Trophoblast cell (in vitro differentiated cells and primary cell): ENCODE measurements at regions not wholly inside any gene's neighbourhood (a gene's known extent, or its start where the extent isn't known, plus 50 kb on each side); places are given as distances from the start of the nearest gene placed in this dataset.
"Not testable (repeated sequence)": the region's sequence is repeated elsewhere in the genome, so short reads cannot be mapped to it uniquely, and the experiment has no call there.

ENCODE experiments used
- DNase-seq, 2 donors: peaks; one replicate each; pipeline ENCODE4 v3.0.0-alpha.2; 2016
- H2AFZ ChIP-seq: 2 replicates; pipeline ENCODE4 v1.6.1; 2013; ENCODE audit warnings: low read length, moderate library complexity, mild to moderate bottlenecking; ENCODE audit not compliant: insufficient read depth, poor library complexity
- H2AK5ac ChIP-seq: 2 replicates; pipeline ENCODE4 v1.6.1; 2013; ENCODE audit warnings: mild to moderate bottlenecking, low read length
- H2BK120ac ChIP-seq: 2 replicates; pipeline ENCODE4 v1.6.1; 2013; ENCODE audit warnings: low read length, mild to moderate bottlenecking, moderate library complexity; ENCODE audit not compliant: insufficient read depth, poor library complexity
- H2BK12ac ChIP-seq: 2 replicates; pipeline ENCODE4 v1.6.1; 2013; ENCODE audit warnings: mild to moderate bottlenecking, low read length, moderate library complexity
- H2BK5ac ChIP-seq: 2 replicates; pipeline ENCODE4 v1.6.1; 2013; ENCODE audit warnings: low read length, low read depth, moderate library complexity, mild to moderate bottlenecking; ENCODE audit not compliant: poor library complexity
- H3K14ac ChIP-seq: 2 replicates; pipeline ENCODE4 v1.6.1; 2013; ENCODE audit warnings: mild to moderate bottlenecking, low read length
- H3K18ac ChIP-seq: 2 replicates; pipeline ENCODE4 v1.6.1; 2013; ENCODE audit warnings: mild to moderate bottlenecking, low read length
- H3K23ac ChIP-seq: 2 replicates; pipeline ENCODE4 v1.6.1; 2013; ENCODE audit warnings: low read length
- H3K27ac ChIP-seq: 2 replicates; pipeline ENCODE4 v1.5.1; 2013; ENCODE audit warnings: low read depth, mild to moderate bottlenecking, inconsistent platforms, low read length, moderate library complexity
- H3K27me3 ChIP-seq: 2 replicates; pipeline ENCODE4 v1.6.1; 2013; ENCODE audit warnings: inconsistent platforms, mild to moderate bottlenecking, low read length, moderate library complexity; ENCODE audit not compliant: insufficient read depth
- H3K36me3 ChIP-seq, 2 experiments: 1 replicate in 1 of 2; 2 replicates in 1 of 2; pipeline ENCODE4 v1.6.1; 2013; ENCODE audit warnings: low read length in 2 of 2, mild to moderate bottlenecking in 2 of 2, moderate library complexity in 1 of 2; ENCODE audit not compliant: insufficient read depth in 2 of 2, control insufficient read depth in 1 of 2
- H3K4ac ChIP-seq: 2 replicates; pipeline ENCODE4 v1.6.1; 2013; ENCODE audit warnings: low read depth, mild to moderate bottlenecking, low read length, moderate library complexity
- H3K4me1 ChIP-seq, 2 experiments: 1 replicate in 1 of 2; 2 replicates in 1 of 2; pipeline ENCODE4 v1.6.1; 2013; ENCODE audit warnings: low read length in 2 of 2, mild to moderate bottlenecking in 2 of 2, moderate library complexity in 1 of 2; ENCODE audit not compliant: insufficient read depth in 2 of 2, control insufficient read depth in 1 of 2
- H3K4me2 ChIP-seq: 2 replicates; pipeline ENCODE4 v1.6.1; 2013; ENCODE audit warnings: inconsistent platforms, mild to moderate bottlenecking, low read length, moderate library complexity
- H3K4me3 ChIP-seq: 2 replicates; pipeline ENCODE4 v1.5.1; 2013; ENCODE audit warnings: mild to moderate bottlenecking, low read depth, low read length, inconsistent platforms
- H3K79me1 ChIP-seq: one replicate; pipeline ENCODE4 v1.6.1; 2013; ENCODE audit warnings: low read length
- H3K79me2 ChIP-seq: 2 replicates; pipeline ENCODE4 v1.6.1; 2013; ENCODE audit warnings: low read length, mild to moderate bottlenecking; ENCODE audit not compliant: control insufficient read depth, insufficient read depth, poor library complexity
- H3K9ac ChIP-seq: 2 replicates; pipeline ENCODE4 v1.6.1; 2013; ENCODE audit warnings: mild to moderate bottlenecking, low read length
- H3K9me3 ChIP-seq: 2 replicates; pipeline ENCODE4 v1.6.1; 2013; ENCODE audit warnings: low read depth, mild to moderate bottlenecking, control low read depth, inconsistent platforms, low read length; ENCODE audit not compliant: insufficient read depth
- H4K12ac ChIP-seq: 2 replicates; pipeline ENCODE4 v1.6.1; 2013; ENCODE audit warnings: low read depth, mild to moderate bottlenecking, low read length, moderate library complexity
- H4K8ac ChIP-seq: 2 replicates; pipeline ENCODE4 v1.6.1; 2013; ENCODE audit warnings: low read depth, mild to moderate bottlenecking, low read length, moderate library complexity
- H4K91ac ChIP-seq: one replicate; pipeline ENCODE4 v1.6.1; 2013; ENCODE audit warnings: low read depth, mild to moderate bottlenecking, low read length, moderate library complexity
- WGBS: extraction: QIAGEN DNeasy Blood & Tissue Kit; methylation state at CpG from one replicate; pipeline ENCODE4 v1.1.7; 2013; ENCODE audit warnings: missing lambda C conversion rate; ENCODE audit not compliant: insufficient read length, insufficient coverage; ENCODE audit errors: extremely low coverage; 5-methylcytosine and 5-hydroxymethylcytosine counted together

GRCh38 chr16:15219679-15220615 is 125.9 kb upstream of the RRN3 start:
- not testable (repeated sequence) for H3K4me1 ChIP-seq, H3K14ac ChIP-seq, H3K27ac ChIP-seq, H3K18ac ChIP-seq, H3K27me3 ChIP-seq, H3K4me2 ChIP-seq, H3K4ac ChIP-seq, H3K79me1 ChIP-seq, H2AFZ ChIP-seq, H3K23ac ChIP-seq, H3K36me3 ChIP-seq, H2AK5ac ChIP-seq, H3K9ac ChIP-seq, H3K4me3 ChIP-seq, H4K12ac ChIP-seq, H4K91ac ChIP-seq, H2BK5ac ChIP-seq, H2BK120ac ChIP-seq, H2BK12ac ChIP-seq, H3K9me3 ChIP-seq, H3K79me2 ChIP-seq, H4K8ac ChIP-seq
- peak in 1 of 2 donors; percentile 19 for DNase-seq
- WGBS: no CpG with 5 or more reads among the region's 19 CpGs

GRCh38 chr16:15218856-15219500 is 124.9 kb upstream of the RRN3 start:
- not testable (repeated sequence) for H3K4me2 ChIP-seq, H3K9me3 ChIP-seq
- no CpG with 5 or more reads among the region's 9 CpGs for WGBS

GRCh38 chr16:15207202-15207981 is 113.3 kb upstream of the RRN3 start:
- not testable (repeated sequence) for H3K36me3 ChIP-seq, H3K9me3 ChIP-seq, H4K12ac ChIP-seq, H2BK12ac ChIP-seq, H3K4me3 ChIP-seq, H3K14ac ChIP-seq, H2AK5ac ChIP-seq, H3K4me1 ChIP-seq, H3K9ac ChIP-seq, H2AFZ ChIP-seq, H4K8ac ChIP-seq, H2BK5ac ChIP-seq, H3K27me3 ChIP-seq, H3K4ac ChIP-seq, H2BK120ac ChIP-seq, H3K23ac ChIP-seq, H3K79me1 ChIP-seq, H4K91ac ChIP-seq, H3K18ac ChIP-seq, H3K4me2 ChIP-seq, H3K79me2 ChIP-seq, H3K27ac ChIP-seq
- DNase-seq: peak in 1 of 2 donors; percentile 36
- WGBS: no CpG with 5 or more reads among the region's 10 CpGs

More at GRCh38 chr16:15218856-15219500, 124.9 kb upstream of the RRN3 start:
- DNase-seq, H2AFZ ChIP-seq, H3K79me1 ChIP-seq, H3K9ac ChIP-seq, H3K36me3 ChIP-seq, H3K79me2 ChIP-seq, H3K14ac ChIP-seq, H2BK5ac ChIP-seq, H3K23ac ChIP-seq, H2BK120ac ChIP-seq, H3K4me1 ChIP-seq, H3K4ac ChIP-seq, H4K12ac ChIP-seq, H4K91ac ChIP-seq, H2AK5ac ChIP-seq, H3K27ac ChIP-seq, H3K18ac ChIP-seq, H3K27me3 ChIP-seq, H2BK12ac ChIP-seq, H3K4me3 ChIP-seq, H4K8ac ChIP-seq: not testable (repeated sequence)

- H3K4me1 ChIP-seq, H2BK120ac ChIP-seq, H2AK5ac ChIP-seq, H4K8ac ChIP-seq, H3K9ac ChIP-seq, H3K36me3 ChIP-seq, H2BK5ac ChIP-seq, H3K4me2 ChIP-seq, H3K79me2 ChIP-seq, H3K27me3 ChIP-seq, H2AFZ ChIP-seq, H4K91ac ChIP-seq, H3K23ac ChIP-seq, H3K4ac ChIP-seq, H3K14ac ChIP-seq, H3K79me1 ChIP-seq, H3K27ac ChIP-seq, H2BK12ac ChIP-seq, H4K12ac ChIP-seq, H3K4me3 ChIP-seq, H3K9me3 ChIP-seq, H3K18ac ChIP-seq, DNase-seq: not testable (repeated sequence)
- WGBS: no CpG with 5 or more reads among the region's 9 CpGs
Measured at GRCh38 chr16:15206439-15206838, 112.4 kb upstream of the RRN3 start.
